OCI-LY1 (cell line): ENCODE measurements at regions not wholly inside any gene's neighbourhood (a gene's known extent, or its start where the extent isn't known, plus 50 kb on each side); places are given as distances from the start of the nearest gene placed in this dataset.

Experiments
- H2AFZ ChIP-seq: fragments of 200-600 bp; sonication (generic), shearing (Covaris generic); 2 replicates; pipeline ENCODE4 v1.6.0; 2014; ENCODE audit warnings: antibody characterized with exemption, mild to moderate bottlenecking, low read length
- H3F3A ChIP-seq: fragments of 200-600 bp; sonication (generic), shearing (Covaris generic); 2 replicates; pipeline ENCODE4 v1.6.0; 2014; ENCODE audit warnings: mild to moderate bottlenecking, antibody characterized with exemption, low read length, moderate library complexity; ENCODE audit not compliant: insufficient read depth
- H3K27ac ChIP-seq: fragments of 200-600 bp; sonication (generic); 2 replicates; pipeline ENCODE4 v1.5.1; 2014; ENCODE audit warnings: low read length, mixed run types, mild to moderate bottlenecking, low read depth; ENCODE audit not compliant: poor library complexity, severe bottlenecking
- H3K27me3 ChIP-seq: fragments of 200-600 bp; sonication (generic); 2 replicates; pipeline ENCODE4 v1.6.0; 2014; ENCODE audit warnings: antibody characterized with exemption, mild to moderate bottlenecking, low read length, moderate library complexity; ENCODE audit not compliant: insufficient read depth
- H3K36me3 ChIP-seq: fragments of 200-600 bp; sonication (generic); 2 replicates; pipeline ENCODE4 v1.6.1; 2014; ENCODE audit warnings: mild to moderate bottlenecking, antibody characterized with exemption, low read length, moderate library complexity, mixed read lengths; ENCODE audit not compliant: insufficient read depth
- H3K4me1 ChIP-seq: fragments of 200-600 bp; sonication (generic); 2 replicates; pipeline ENCODE4 v1.5.1; 2014; ENCODE audit warnings: mild to moderate bottlenecking, low read length, moderate library complexity; ENCODE audit not compliant: insufficient read depth, severe bottlenecking
- H3K4me2 ChIP-seq: fragments of 200-600 bp; sonication (generic), shearing (Covaris generic); 2 replicates; pipeline ENCODE4 v1.6.1; 2014; ENCODE audit warnings: low read length
- H3K4me3 ChIP-seq: fragments of 200-600 bp; sonication (generic); 2 replicates; pipeline ENCODE4 v1.5.1; 2014; ENCODE audit warnings: low read length, low read depth, mild to moderate bottlenecking, mixed read lengths; ENCODE audit not compliant: poor library complexity, severe bottlenecking
- H3K79me2 ChIP-seq: fragments of 200-600 bp; shearing (Covaris generic); 2 replicates; pipeline ENCODE4 v1.6.1; 2016; ENCODE audit warnings: mixed run types, low read length, mixed read lengths; ENCODE audit not compliant: insufficient read depth
- H3K9ac ChIP-seq: fragments of 200-600 bp; sonication (generic), shearing (Covaris generic); 2 replicates; pipeline ENCODE4 v1.6.1; 2014; ENCODE audit warnings: mild to moderate bottlenecking, low read length, mixed read lengths
- H3K9me2 ChIP-seq: fragments of 200-600 bp; sonication (generic), shearing (Covaris generic); 2 replicates; pipeline ENCODE4 v1.6.1; 2014; ENCODE audit warnings: low read depth, mild to moderate bottlenecking, low read length, mixed read lengths
- H3K9me3 ChIP-seq: fragments of 200-600 bp; shearing (Covaris generic); 2 replicates; pipeline ENCODE4 v1.6.1; 2014; ENCODE audit warnings: low read length, mixed read lengths
- H4K20me1 ChIP-seq: fragments of 200-600 bp; sonication (generic), shearing (Covaris generic); 2 replicates; pipeline ENCODE4 v1.6.0; 2016; ENCODE audit warnings: mild to moderate bottlenecking, low read length; ENCODE audit not compliant: insufficient read depth
- CTCF ChIP-seq: fragments of 200-600 bp; sonication (generic), shearing (Covaris generic); IDR thresholded peaks from 2 replicates; pipeline ENCODE4 v1.5.1; 2017; ENCODE audit warnings: mild to moderate bottlenecking, antibody characterized with exemption, low read length, moderate library complexity, mixed read lengths
- EZH2 ChIP-seq: fragments of 200-600 bp; sonication (generic), shearing (Covaris generic); IDR thresholded peaks from 2 replicates; pipeline ENCODE4 v1.8.0; 2017; ENCODE audit warnings: borderline replicate concordance, mixed run types, mild to moderate bottlenecking, antibody characterized with exemption, low read length, moderate library complexity, mixed read lengths

GRCh38 chr2:210963386-210963785 is 407.0 kb downstream of the CPS1 start:
- no peaks in the 10 kb centered on the region for H3K79me2 ChIP-seq
- TF ChIP-seq EZH2: no peak
- TF ChIP-seq CTCF: no peak

GRCh38 chr2:210964141-210964764 is 407.9 kb downstream of the CPS1 start:
- TF ChIP-seq CTCF: no peak
- TF ChIP-seq EZH2: no peak
- no peak overlapping the region for H3K9ac ChIP-seq

More at GRCh38 chr2:210963386-210963785, 407.0 kb downstream of the CPS1 start:
- Histone ChIP-seq H4K20me1 (no peaks in the 10 kb centered on the region), H3K9ac (no peak overlapping the region), H3K36me3 (no peaks in the 10 kb centered on the region), H2AFZ (no peak overlapping the region), H3K9me2 (no peaks in the 10 kb centered on the region), H3K4me1 (no peaks in the 10 kb centered on the region), H3K27ac (no peak overlapping the region), H3K4me3 (no peak overlapping the region), H3K27me3 (no peaks in the 10 kb centered on the region), H3K4me2 (no peak overlapping the region), H3K9me3 (no peaks in the 10 kb centered on the region), H3F3A (no peaks in the 10 kb centered on the region)

GRCh38 chr2:210965472-210965871 is 409.1 kb downstream of the CPS1 start:
- H3K36me3 ChIP-seq: no peaks in the 10 kb centered on the region
- H3K27ac ChIP-seq: no peak overlapping the region
- H3K4me1 ChIP-seq: no peaks in the 10 kb centered on the region
- no peak for TF ChIP-seq EZH2
- no peak for TF ChIP-seq CTCF
- no peak overlapping the region for H3K9ac ChIP-seq
- no peak overlapping the region for H2AFZ ChIP-seq
- H3K79me2 ChIP-seq: no peaks in the 10 kb centered on the region
- H4K20me1 ChIP-seq: no peaks in the 10 kb centered on the region
- H3K27me3 ChIP-seq: no peaks in the 10 kb centered on the region
- no peak overlapping the region for H3K4me2 ChIP-seq
- H3K9me2 ChIP-seq: no peaks in the 10 kb centered on the region
- H3F3A ChIP-seq: no peaks in the 10 kb centered on the region
- no peaks in the 10 kb centered on the region for H3K9me3 ChIP-seq
- no peak overlapping the region for H3K4me3 ChIP-seq

More at GRCh38 chr2:210964141-210964764, 407.9 kb downstream of the CPS1 start:
- Histone ChIP-seq H3K4me1 (no peaks in the 10 kb centered on the region), H3K9me2 (no peaks in the 10 kb centered on the region), H3K4me3 (no peak overlapping the region), H3K27ac (no peak overlapping the region), H2AFZ (no peak overlapping the region), H3K36me3 (no peaks in the 10 kb centered on the region), H3K27me3 (no peaks in the 10 kb centered on the region), H3K9me3 (no peaks in the 10 kb centered on the region), H4K20me1 (no peaks in the 10 kb centered on the region), H3F3A (no peaks in the 10 kb centered on the region), H3K4me2 (no peak overlapping the region), H3K79me2 (no peaks in the 10 kb centered on the region)
